H9 (cell line): ENCODE measurements at regions not wholly inside any gene's neighbourhood (a gene's known extent, or its start where the extent isn't known, plus 50 kb on each side); places are given as distances from the start of the nearest gene placed in this dataset.

Source experiments
- DNase-seq: peaks from one replicate; pipeline ENCODE4 v3.0.0-alpha.2; 2017
- H2AFZ ChIP-seq: one replicate; pipeline ENCODE4 v1.6.1; 2013; ENCODE audit warnings: mild to moderate bottlenecking, low read length, control low read depth, moderate library complexity
- H2AK5ac ChIP-seq: 2 replicates; pipeline ENCODE4 v1.6.1; 2013; ENCODE audit warnings: low read length, control low read depth, mixed read lengths; ENCODE audit not compliant: insufficient read length
- H2BK120ac ChIP-seq: one replicate; pipeline ENCODE4 v1.6.1; 2013; ENCODE audit warnings: low read depth, mild to moderate bottlenecking, low read length, control low read depth, inconsistent platforms; ENCODE audit not compliant: poor library complexity, severe bottlenecking
- H2BK12ac ChIP-seq: 2 replicates; pipeline ENCODE4 v1.6.1; 2013; ENCODE audit warnings: low read length, control low read depth, mixed read lengths, low read depth; ENCODE audit not compliant: insufficient read length
- H2BK15ac ChIP-seq: 2 replicates; pipeline ENCODE4 v1.6.1; 2013; ENCODE audit warnings: low read depth, low read length, control low read depth
- H2BK20ac ChIP-seq: one replicate; pipeline ENCODE4 v1.6.1; 2013; ENCODE audit warnings: low read depth, mild to moderate bottlenecking, low read length, control low read depth, inconsistent platforms; ENCODE audit not compliant: poor library complexity, severe bottlenecking
- H2BK5ac ChIP-seq: 2 replicates; pipeline ENCODE4 v1.6.1; 2013; ENCODE audit warnings: low read length, control low read depth, mixed read lengths; ENCODE audit not compliant: insufficient read length
- H3K14ac ChIP-seq: 2 replicates; pipeline ENCODE4 v1.6.1; 2013; ENCODE audit warnings: low read length, control low read depth; ENCODE audit not compliant: insufficient read depth
- H3K18ac ChIP-seq: 2 replicates; pipeline ENCODE4 v1.6.1; 2013; ENCODE audit warnings: low read depth, mild to moderate bottlenecking, mixed read lengths, low read length, control low read depth; ENCODE audit not compliant: insufficient read length
- H3K23ac ChIP-seq: 2 replicates; pipeline ENCODE4 v1.6.1; 2013; ENCODE audit warnings: low read length, control low read depth, mixed read lengths, low read depth; ENCODE audit not compliant: insufficient read length
- H3K23me2 ChIP-seq: 2 replicates; pipeline ENCODE4 v1.6.1; 2013; ENCODE audit warnings: low read depth, mild to moderate bottlenecking, mixed read lengths, low read length, control low read depth; ENCODE audit not compliant: insufficient read length, poor library complexity, severe bottlenecking
- H3K27ac ChIP-seq: 2 replicates; pipeline ENCODE4 v1.5.1; 2013; ENCODE audit warnings: low read length, control low read depth, mixed read lengths, low read depth; ENCODE audit not compliant: insufficient read length
- H3K27me3 ChIP-seq: 2 replicates; pipeline ENCODE4 v1.6.1; 2013; ENCODE audit warnings: low read length, control low read depth, inconsistent platforms; ENCODE audit not compliant: insufficient read depth
- H3K4ac ChIP-seq: 2 replicates; pipeline ENCODE4 v1.6.1; 2013; ENCODE audit warnings: low read depth, mild to moderate bottlenecking, control low read depth, inconsistent platforms, low read length, moderate library complexity
- H3K4me1 ChIP-seq: 2 replicates; pipeline ENCODE4 v1.6.1; 2013; ENCODE audit warnings: low read length, control low read depth, inconsistent platforms; ENCODE audit not compliant: insufficient read depth
- H3K4me2 ChIP-seq: 2 replicates; pipeline ENCODE4 v1.6.1; 2013; ENCODE audit warnings: low read length, control low read depth, mixed read lengths; ENCODE audit not compliant: insufficient read length, insufficient read depth
- H3K56ac ChIP-seq: 2 replicates; pipeline ENCODE4 v1.6.1; 2013; ENCODE audit warnings: low read depth, mild to moderate bottlenecking, mixed read lengths, low read length, control low read depth; ENCODE audit not compliant: insufficient read length
- H3K79me1 ChIP-seq: 2 replicates; pipeline ENCODE4 v1.6.1; 2013; ENCODE audit warnings: low read depth, mild to moderate bottlenecking, moderate library complexity, low read length, control low read depth, inconsistent platforms; ENCODE audit not compliant: insufficient read depth, poor library complexity, severe bottlenecking
- H3K79me2 ChIP-seq: 2 replicates; pipeline ENCODE4 v1.6.1; 2013; ENCODE audit warnings: low read length, control low read depth, inconsistent platforms; ENCODE audit not compliant: insufficient read depth
- H3K9ac ChIP-seq: 2 replicates; pipeline ENCODE4 v1.6.1; 2013; ENCODE audit warnings: low read length, control low read depth, mixed read lengths; ENCODE audit not compliant: insufficient read length; ENCODE audit errors: extremely low read depth
- H3K9me3 ChIP-seq: one replicate; pipeline ENCODE4 v1.6.1; 2013; ENCODE audit warnings: low read depth, low read length, inconsistent platforms; ENCODE audit not compliant: control insufficient read depth
- H3T11ph ChIP-seq: one replicate; pipeline ENCODE4 v1.6.1; 2013; ENCODE audit warnings: mild to moderate bottlenecking, low read length, control low read depth, inconsistent platforms
- H4K20me1 ChIP-seq: one replicate; pipeline ENCODE4 v1.6.1; 2013; ENCODE audit not compliant: control insufficient read depth, insufficient read length, insufficient read depth
- H4K5ac ChIP-seq: 2 replicates; pipeline ENCODE4 v1.6.1; 2013; ENCODE audit warnings: low read depth, mild to moderate bottlenecking, mixed read lengths, low read length, control low read depth; ENCODE audit not compliant: insufficient read length
- H4K8ac ChIP-seq: replicated peaks from 2 replicates; pipeline ENCODE4 v1.6.1; 2013; ENCODE audit warnings: low read length, control low read depth, mixed read lengths, low read depth; ENCODE audit not compliant: insufficient read length
- H4K91ac ChIP-seq: 2 replicates; pipeline ENCODE4 v1.6.1; 2013; ENCODE audit warnings: low read depth, mild to moderate bottlenecking, moderate library complexity, mixed read lengths, low read length, control low read depth; ENCODE audit not compliant: insufficient read length
- H3K27ac Mint-ChIP-seq, 3 experiments: 2 replicates in 2 of 3; 3 replicates in 1 of 3; pipeline ENCODE4 v1.8.0; 2020 to 2021; ENCODE audit warnings: mixed read lengths in 3 of 3, mild to moderate bottlenecking in 1 of 3, moderate library complexity in 1 of 3
- H3K27me3 Mint-ChIP-seq: 2 replicates; pipeline ENCODE4 v1.8.0; 2021; ENCODE audit warnings: low read depth, mild to moderate bottlenecking, moderate library complexity, mixed read lengths
- H3K36me3 Mint-ChIP-seq, 3 experiments: 2 replicates in 2 of 3; 3 replicates in 1 of 3; pipeline ENCODE4 v1.8.0; 2020 to 2021; ENCODE audit warnings: low read depth in 3 of 3, mixed read lengths in 3 of 3; ENCODE audit not compliant: insufficient read depth in 1 of 3
- H3K4me1 Mint-ChIP-seq, 2 experiments: 2 replicates each; pipeline ENCODE4 v1.8.0; 2020; ENCODE audit warnings: mixed read lengths in 2 of 2
- H3K4me3 Mint-ChIP-seq, 2 experiments: 2 replicates in 1 of 2; 3 replicates in 1 of 2; pipeline ENCODE4 v1.8.0; 2020 to 2021; ENCODE audit warnings: mild to moderate bottlenecking in 2 of 2, mixed read lengths in 2 of 2, moderate library complexity in 1 of 2
- H3K9me3 Mint-ChIP-seq, 2 experiments: 2 replicates in 1 of 2; 3 replicates in 1 of 2; pipeline ENCODE4 v1.8.0; 2020; ENCODE audit warnings: mild to moderate bottlenecking in 2 of 2, mixed read lengths in 2 of 2, moderate library complexity in 1 of 2
- CTCF ChIP-seq: fragments of 200-600 bp; sonication (generic); conservative IDR thresholded peaks from 3 replicates; pipeline ENCODE4 v1.8.0; 2021; ENCODE audit warnings: antibody characterized with exemption, mild to moderate bottlenecking
- WGBS: extraction: QIAGEN DNeasy Blood & Tissue Kit; methylation state at CpG from one replicate; pipeline ENCODE4 v1.1.7; 2013; ENCODE audit warnings: missing lambda C conversion rate, low lambda C conversion rate, mixed read lengths; ENCODE audit not compliant: insufficient read length; ENCODE audit errors: extremely low coverage; 5-methylcytosine and 5-hydroxymethylcytosine counted together

- Histone ChIP-seq H3K79me1 (no peaks in the 10 kb centered on the region), H3K27ac (no peak overlapping the region), H2AFZ (no peak overlapping the region), H2AK5ac (no peak overlapping the region), H4K91ac (no peak overlapping the region), H3K79me2 (no peaks in the 10 kb centered on the region), H4K5ac (no peak overlapping the region), H3K23ac (no peak overlapping the region), H2BK15ac (no peak overlapping the region), H3K14ac (no peak overlapping the region), H3K4me1 (no peaks in the 10 kb centered on the region), H4K8ac (no peak overlapping the region), H3K23me2 (no peaks in the 10 kb centered on the region), H2BK12ac (no peak overlapping the region), H3T11ph (no peak overlapping the region), H3K56ac (no peak overlapping the region), H2BK5ac (no peak overlapping the region), H3K9ac (no peak overlapping the region), H4K20me1 (no peaks in the 10 kb centered on the region), H2BK120ac (no peak overlapping the region), H3K27me3 (no peaks in the 10 kb centered on the region), H2BK20ac (no peak overlapping the region), H3K4me2 (no peak overlapping the region), H3K4ac (no peak overlapping the region), H3K9me3 (no peaks in the 10 kb centered on the region), H3K18ac (no peak overlapping the region)
- no peaks in the 10 kb centered on the region; a peak in 2 of 5 replicates for H3K9me3 Mint-ChIP-seq
- TF ChIP-seq CTCF: no peak
- no peak overlapping the region for H3K4me3 Mint-ChIP-seq
- peaks cover 4% of the 10 kb centered on the region; the same call in 1 of the 2 replicates for H3K27me3 Mint-ChIP-seq
- H3K4me1 Mint-ChIP-seq: peaks cover 6 to 10% of the 10 kb centered on the region in 2 experiments; a peak in 3 of 4 replicates
- H3K36me3 Mint-ChIP-seq: no peaks in the 10 kb centered on the region; a peak in 1 of 7 replicates
- DNase-seq: no peak
- H3K27ac Mint-ChIP-seq: no peak overlapping the region
- no CpG with 5 or more reads among the region's 2 CpGs for WGBS
Observed at GRCh38 chr10:128817636-128818035, 649.4 kb upstream of the MGMT start.
